Loucy (cell line): ENCODE measurements at regions not wholly inside any gene's neighbourhood (a gene's known extent, or its start where the extent isn't known, plus 50 kb on each side); places are given as distances from the start of the nearest gene placed in this dataset.
"Not testable (repeated sequence)": the region's sequence is repeated elsewhere in the genome, so short reads cannot be mapped to it uniquely, and the experiment has no call there.

Experiments used
- EZH2phosphoT487 ChIP-seq: fragments of 200-600 bp; IDR thresholded peaks from 2 replicates; pipeline ENCODE4 v1.6.1; 2018; ENCODE audit warnings: antibody characterized with exemption, mild to moderate bottlenecking, moderate library complexity, borderline replicate concordance
- TF ChIP-seq, protein P1 (sequence below): fragments of 200-600 bp; sonication (generic); conservative IDR thresholded peaks from 2 replicates; pipeline ENCODE4 v1.5.1; 2014; ENCODE audit warnings: mild to moderate bottlenecking, antibody characterized with exemption, low read length

- not testable (repeated sequence) for TF ChIP-seq EZH2phosphoT487
- TF ChIP-seq, protein P1, sequence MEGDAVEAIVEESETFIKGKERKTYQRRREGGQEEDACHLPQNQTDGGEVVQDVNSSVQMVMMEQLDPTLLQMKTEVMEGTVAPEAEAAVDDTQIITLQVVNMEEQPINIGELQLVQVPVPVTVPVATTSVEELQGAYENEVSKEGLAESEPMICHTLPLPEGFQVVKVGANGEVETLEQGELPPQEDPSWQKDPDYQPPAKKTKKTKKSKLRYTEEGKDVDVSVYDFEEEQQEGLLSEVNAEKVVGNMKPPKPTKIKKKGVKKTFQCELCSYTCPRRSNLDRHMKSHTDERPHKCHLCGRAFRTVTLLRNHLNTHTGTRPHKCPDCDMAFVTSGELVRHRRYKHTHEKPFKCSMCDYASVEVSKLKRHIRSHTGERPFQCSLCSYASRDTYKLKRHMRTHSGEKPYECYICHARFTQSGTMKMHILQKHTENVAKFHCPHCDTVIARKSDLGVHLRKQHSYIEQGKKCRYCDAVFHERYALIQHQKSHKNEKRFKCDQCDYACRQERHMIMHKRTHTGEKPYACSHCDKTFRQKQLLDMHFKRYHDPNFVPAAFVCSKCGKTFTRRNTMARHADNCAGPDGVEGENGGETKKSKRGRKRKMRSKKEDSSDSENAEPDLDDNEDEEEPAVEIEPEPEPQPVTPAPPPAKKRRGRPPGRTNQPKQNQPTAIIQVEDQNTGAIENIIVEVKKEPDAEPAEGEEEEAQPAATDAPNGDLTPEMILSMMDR = not testable (repeated sequence)
Observed at GRCh38 chr2:31757351-31757750, 176.6 kb upstream of the SRD5A2 start.
